T1000 (cell line): ENCODE measurements at regions not wholly inside any gene's neighbourhood (a gene's known extent, or its start where the extent isn't known, plus 50 kb on each side); places are given as distances from the start of the nearest gene placed in this dataset.

Experiments used
- DNase-seq: peaks from one replicate; lab custom pipeline; 2025; ENCODE audit warnings: mixed read lengths; lab: John Stamatoyannopoulos, UW

GRCh38 chr6:99219788-99220187, 129.7 kb downstream of the FAXC start:
- no peak for DNase-seq

- DNase-seq = no peak
These were observed 132.5 kb downstream of the FAXC start for GRCh38 chr6:99216959-99217358.

DNA sequence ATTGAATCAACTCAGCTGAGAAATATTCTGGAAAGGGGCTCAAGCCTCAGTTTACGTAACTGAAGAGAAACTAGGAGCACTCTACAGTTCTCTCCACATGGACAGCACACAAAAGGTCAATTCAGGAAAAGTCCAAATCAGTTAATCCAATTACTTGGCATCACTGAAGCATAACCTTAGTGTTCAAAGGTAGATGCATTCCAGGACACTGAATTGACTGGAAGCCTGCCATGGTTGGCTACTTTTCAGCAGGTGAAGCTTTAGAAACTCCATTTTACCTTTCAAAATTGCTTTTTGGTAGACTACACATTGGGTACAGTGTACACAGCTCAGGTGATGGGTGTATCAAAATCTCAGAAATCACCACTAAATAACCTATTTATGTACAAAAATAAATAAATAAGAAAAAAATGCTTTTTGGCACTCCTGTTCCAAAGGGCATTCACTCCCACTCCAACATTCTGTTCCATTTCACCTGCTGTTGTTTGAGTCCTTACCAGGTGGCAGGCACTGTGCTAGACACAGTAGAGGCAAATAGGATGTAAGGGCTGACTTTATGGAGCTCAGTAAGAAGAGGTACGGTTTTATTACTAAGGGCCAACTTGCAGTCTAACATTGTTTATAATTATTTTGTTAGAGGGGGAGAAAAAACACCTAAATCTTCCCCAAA, 153.4 kb downstream of the FAXC start:
- DNase-seq = no peak

DNA sequence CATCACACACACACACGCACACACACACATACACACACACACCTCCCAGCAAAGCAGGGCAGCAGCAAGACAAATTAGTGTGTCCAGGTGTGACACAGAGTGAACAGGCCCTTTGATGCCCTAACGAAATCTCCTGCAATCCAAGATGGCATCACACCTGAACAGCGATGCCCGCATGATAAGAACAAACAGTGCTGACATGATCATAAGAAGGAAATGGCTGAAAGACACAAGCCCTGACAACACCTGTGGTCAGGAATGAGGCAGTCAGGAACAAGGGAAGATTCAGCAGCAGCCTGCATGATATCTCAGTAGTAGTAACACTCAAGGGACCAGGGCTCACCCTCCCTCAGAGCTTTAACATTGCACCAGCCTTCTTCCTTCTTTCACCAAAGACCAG, 156.9 kb downstream of the FAXC start:
- no peak for DNase-seq

GRCh38 chr6:99189823-99190721, 159.4 kb downstream of the FAXC start:
- DNase-seq = no peak

- no peak for DNase-seq
These were observed 162.0 kb downstream of the FAXC start for GRCh38 chr6:99187429-99187828.

- no peak for DNase-seq
These were observed 163.1 kb downstream of the FAXC start for GRCh38 chr6:99186417-99186816.

GRCh38 chr6:99185525-99185924, 163.9 kb downstream of the FAXC start:
- DNase-seq = no peak

DNA sequence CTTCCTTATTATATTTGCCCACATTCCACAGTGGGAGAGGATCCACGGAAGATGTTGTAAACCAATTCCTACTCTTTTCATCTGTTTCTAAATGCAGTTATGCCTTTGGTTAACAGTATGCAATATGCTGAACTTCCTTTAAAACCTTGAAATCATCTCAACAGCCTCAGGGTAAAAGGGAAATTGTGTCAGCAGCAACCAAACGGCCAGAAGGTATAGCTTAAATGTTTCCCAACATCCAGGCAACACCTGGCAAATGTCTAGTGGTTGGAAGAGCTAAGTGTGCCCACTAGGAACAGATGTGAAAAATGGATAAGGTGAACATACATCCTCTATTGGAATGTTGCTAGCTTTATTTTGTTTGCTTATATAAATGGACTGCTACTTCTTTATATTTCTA, 164.8 kb downstream of the FAXC start:
- DNase-seq = no peak

DNA sequence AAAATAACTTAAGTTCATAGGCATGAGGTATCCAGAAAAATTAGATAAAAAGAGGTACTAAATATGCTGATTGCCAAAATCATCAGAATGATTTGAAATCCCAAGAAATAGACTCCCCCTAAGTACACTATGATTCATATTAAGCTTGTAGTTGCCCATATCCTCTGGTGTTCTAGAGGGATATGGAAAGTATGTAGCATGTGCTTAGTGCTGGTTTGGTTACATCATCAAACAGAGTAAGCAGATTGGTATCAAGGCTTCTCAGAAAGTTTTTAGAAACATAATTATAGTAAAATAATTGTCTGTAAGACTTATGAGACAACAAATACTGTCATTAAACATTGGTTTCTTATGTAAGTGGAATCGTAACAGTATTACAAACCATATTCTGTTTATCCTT, 166.4 kb downstream of the FAXC start:
- no peak for DNase-seq

- no peak for DNase-seq
These were observed 168.3 kb downstream of the FAXC start for GRCh38 chr6:99181174-99181573.

GRCh38 chr6:99178168-99178567, 171.3 kb downstream of the FAXC start:
- no peak for DNase-seq

- DNase-seq = no peak
These were observed 171.7 kb downstream of the FAXC start for GRCh38 chr6:99177736-99178135.

DNA sequence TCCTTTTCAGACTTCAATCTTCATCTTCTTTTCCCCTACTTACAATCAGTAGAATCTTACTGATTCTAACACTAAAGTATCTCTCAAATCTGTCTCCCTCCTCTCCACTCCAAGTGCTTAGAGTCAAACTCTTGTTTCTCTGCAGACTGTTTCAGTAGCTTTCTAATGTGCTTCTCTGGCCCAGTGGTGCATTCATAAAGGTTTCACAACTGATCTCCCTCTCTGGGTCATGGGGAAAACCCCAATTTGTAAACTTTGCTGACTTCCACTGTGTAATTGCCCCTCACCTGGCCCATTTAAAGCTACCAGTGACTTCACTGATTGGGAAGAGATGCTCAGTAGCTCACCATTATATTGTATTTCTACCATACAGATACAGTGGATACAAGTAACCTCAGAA, 183.6 kb downstream of the FAXC start:
- no peak for DNase-seq

DNA sequence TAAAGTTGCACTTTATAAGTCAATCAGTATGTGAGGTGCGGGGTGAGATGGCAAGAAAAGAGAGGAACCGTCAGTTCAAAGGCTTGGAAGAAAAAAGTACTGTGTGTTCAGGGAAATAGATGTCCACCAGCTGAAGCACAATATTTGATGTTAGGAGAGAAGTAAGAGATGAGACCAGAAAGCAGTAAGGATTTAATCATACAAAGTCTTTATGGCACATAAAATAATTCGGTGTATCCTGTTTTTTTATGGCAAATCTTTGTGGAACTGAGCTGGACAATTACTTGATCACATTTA, 197.2 kb downstream of the FAXC start:
- no peak for DNase-seq

- DNase-seq = no peak
These were observed 197.7 kb downstream of the FAXC start for GRCh38 chr6:99151634-99152346.

DNA sequence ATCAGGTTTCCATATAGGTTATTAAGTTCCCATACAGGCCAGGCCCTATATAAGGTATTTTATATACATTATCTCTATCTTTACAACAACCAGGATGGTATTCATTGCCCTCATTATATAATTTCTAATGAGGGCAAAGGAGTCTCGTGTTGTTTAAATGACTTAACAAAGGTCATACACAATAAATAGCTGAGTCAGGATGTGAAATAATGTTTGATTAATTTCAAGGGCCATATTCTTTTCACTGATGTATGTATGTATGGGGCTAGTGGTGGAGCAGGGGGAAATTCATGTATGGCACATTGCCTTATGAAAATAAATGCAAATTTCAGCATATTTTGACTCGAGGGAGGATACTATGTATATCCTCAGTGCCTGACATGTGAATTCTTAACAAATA, 200.7 kb downstream of the FAXC start:
- DNase-seq = no peak

GRCh38 chr6:99148111-99148510, 200.4 kb upstream of the FBXL4 start:
- DNase-seq = no peak

DNA sequence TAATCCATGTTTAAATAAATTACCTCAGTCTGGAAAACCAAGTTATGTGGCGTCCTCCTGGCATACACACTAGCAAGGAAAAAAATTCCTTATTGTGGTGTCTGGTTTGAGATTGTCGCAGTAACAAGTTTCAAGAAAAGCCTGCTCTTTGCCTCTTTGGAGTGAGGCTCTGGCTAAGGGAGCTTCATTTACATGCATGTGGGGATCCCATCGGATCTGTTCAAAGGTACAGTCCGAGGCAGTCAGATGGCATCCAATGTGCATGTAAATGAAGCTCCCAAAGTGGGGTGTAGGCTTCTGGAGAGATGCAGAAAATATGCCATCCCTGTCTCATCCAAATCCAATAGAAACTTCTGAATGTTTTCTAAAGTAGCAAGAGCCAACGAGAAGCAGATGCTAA, 199.5 kb upstream of the FBXL4 start:
- no peak for DNase-seq

DNA sequence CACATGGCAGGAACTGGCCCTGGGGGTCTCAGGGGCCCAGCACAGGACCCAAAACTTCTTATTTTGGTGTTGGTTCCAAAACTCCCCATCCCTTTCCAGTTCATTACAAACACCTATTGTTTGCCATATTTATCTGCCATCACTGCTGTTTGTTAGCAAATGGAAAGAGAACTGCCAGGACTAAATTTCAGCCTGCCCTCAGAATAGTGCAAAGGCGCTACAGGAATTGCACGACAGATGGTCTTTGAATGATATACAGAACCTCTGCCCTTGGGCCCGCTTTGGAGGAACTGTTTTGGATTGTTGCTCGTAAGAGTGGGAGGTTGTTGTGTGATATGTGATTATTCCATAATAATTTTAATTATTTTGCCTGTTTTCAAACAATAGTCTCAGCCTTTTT, 199.0 kb upstream of the FBXL4 start:
- no peak for DNase-seq

DNA sequence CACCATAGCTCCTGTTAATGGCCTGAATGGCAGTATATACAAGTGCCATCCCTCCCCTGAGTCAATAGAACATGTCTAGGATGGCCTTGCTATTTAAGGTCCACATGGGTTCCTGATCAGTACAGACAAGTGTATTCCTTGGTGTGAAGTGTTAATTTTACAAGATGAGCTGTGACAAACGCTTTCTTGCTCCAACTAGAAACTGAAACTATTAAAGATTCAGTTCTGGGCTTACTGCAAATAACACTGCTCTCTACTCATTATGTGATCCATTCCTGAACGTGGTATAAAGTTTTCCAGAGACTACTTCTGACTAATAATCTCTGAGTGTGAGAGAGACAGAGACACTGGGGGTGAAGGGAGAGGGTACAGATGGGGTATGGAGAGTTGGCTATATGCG, 198.0 kb upstream of the FBXL4 start:
- DNase-seq = no peak

GRCh38 chr6:99143108-99143861, 195.5 kb upstream of the FBXL4 start:
- no peak for DNase-seq
